ENCODE measurements at regions not wholly inside any gene's neighbourhood (a gene's known extent, or its start where the extent isn't known, plus 50 kb on each side); places are given as distances from the start of the nearest gene placed in this dataset.

GRCh38 chr12:60391791-60392190, 796.0 kb downstream of the SLC16A7 start:
- Histone ChIP-seq H3K9me3 (ENCODE audit: low read depth) (no peaks in the 10 kb centered on the region), H3K27me3 (no peaks in the 10 kb centered on the region), H3K36me3 (no peaks in the 10 kb centered on the region), H3K4me2 (no peak overlapping the region), H3K79me2 (ENCODE audit: low read depth) (no peaks in the 10 kb centered on the region), H3K27ac (no peak overlapping the region), H4K20me1 (ENCODE audit: low read depth) (no peaks in the 10 kb centered on the region), H3F3A (ENCODE audit: low read depth) (no peaks in the 10 kb centered on the region), H3K9ac (no peak overlapping the region), H2AFZ (replicated peaks) (no peak overlapping the region), H3K4me3 (no peak overlapping the region), H3K4me1 (no peaks in the 10 kb centered on the region)
- no peaks in the 10 kb centered on the region for H3K9me3 Mint-ChIP-seq
- TF ChIP-seq EZH2 (IDR thresholded peaks at IDR 0.05) (no peak), EZH2phosphoT487 (IDR thresholded peaks at IDR 0.05) (no peak)
- TF ChIP-seq, protein P1, sequence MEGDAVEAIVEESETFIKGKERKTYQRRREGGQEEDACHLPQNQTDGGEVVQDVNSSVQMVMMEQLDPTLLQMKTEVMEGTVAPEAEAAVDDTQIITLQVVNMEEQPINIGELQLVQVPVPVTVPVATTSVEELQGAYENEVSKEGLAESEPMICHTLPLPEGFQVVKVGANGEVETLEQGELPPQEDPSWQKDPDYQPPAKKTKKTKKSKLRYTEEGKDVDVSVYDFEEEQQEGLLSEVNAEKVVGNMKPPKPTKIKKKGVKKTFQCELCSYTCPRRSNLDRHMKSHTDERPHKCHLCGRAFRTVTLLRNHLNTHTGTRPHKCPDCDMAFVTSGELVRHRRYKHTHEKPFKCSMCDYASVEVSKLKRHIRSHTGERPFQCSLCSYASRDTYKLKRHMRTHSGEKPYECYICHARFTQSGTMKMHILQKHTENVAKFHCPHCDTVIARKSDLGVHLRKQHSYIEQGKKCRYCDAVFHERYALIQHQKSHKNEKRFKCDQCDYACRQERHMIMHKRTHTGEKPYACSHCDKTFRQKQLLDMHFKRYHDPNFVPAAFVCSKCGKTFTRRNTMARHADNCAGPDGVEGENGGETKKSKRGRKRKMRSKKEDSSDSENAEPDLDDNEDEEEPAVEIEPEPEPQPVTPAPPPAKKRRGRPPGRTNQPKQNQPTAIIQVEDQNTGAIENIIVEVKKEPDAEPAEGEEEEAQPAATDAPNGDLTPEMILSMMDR (IDR thresholded peaks at IDR 0.05) = no peak
- no peaks in the 10 kb centered on the region for H3K4me1 Mint-ChIP-seq
- H3K27me3 Mint-ChIP-seq (ENCODE audit: insufficient read depth, low read depth) = peaks cover 5% of the 10 kb centered on the region
- H3K36me3 Mint-ChIP-seq = no peaks in the 10 kb centered on the region
- no peak overlapping the region for H3K4me3 Mint-ChIP-seq
- no peak overlapping the region for H3K27ac Mint-ChIP-seq
- DNase-seq (ENCODE audit: low spot score) = no peak

- Histone ChIP-seq H3K27ac (no peak overlapping the region), H3K27me3 (no peaks in the 10 kb centered on the region), H3K4me2 (no peak overlapping the region), H3K36me3 (no peaks in the 10 kb centered on the region), H4K20me1 (ENCODE audit: low read depth) (no peaks in the 10 kb centered on the region), H3K79me2 (ENCODE audit: low read depth) (no peaks in the 10 kb centered on the region), H3K9ac (no peak overlapping the region), H2AFZ (replicated peaks) (no peak overlapping the region), H3K4me1 (no peaks in the 10 kb centered on the region), H3F3A (ENCODE audit: low read depth) (no peaks in the 10 kb centered on the region), H3K9me3 (ENCODE audit: low read depth) (no peaks in the 10 kb centered on the region), H3K4me3 (no peak overlapping the region)
- no peaks in the 10 kb centered on the region for H3K4me1 Mint-ChIP-seq
- no peak for DNase-seq (ENCODE audit: low spot score)
- H3K27ac Mint-ChIP-seq = no peak overlapping the region
- TF ChIP-seq EZH2phosphoT487 (IDR thresholded peaks at IDR 0.05) (no peak), EZH2 (IDR thresholded peaks at IDR 0.05) (no peak)
- TF ChIP-seq, protein P1 (IDR thresholded peaks at IDR 0.05) = no peak
- H3K36me3 Mint-ChIP-seq = no peaks in the 10 kb centered on the region
- H3K27me3 Mint-ChIP-seq (ENCODE audit: insufficient read depth, low read depth) = peaks cover under 1% of the 10 kb centered on the region
- no peaks in the 10 kb centered on the region for H3K9me3 Mint-ChIP-seq
- no peak overlapping the region for H3K4me3 Mint-ChIP-seq
Observed at GRCh38 chr12:60393093-60393492, 797.3 kb downstream of the SLC16A7 start.

- H3K4me1 Mint-ChIP-seq = no peaks in the 10 kb centered on the region
- no peak overlapping the region for H3K4me3 ChIP-seq
Observed at GRCh38 chr12:60394665-60395064, 798.8 kb downstream of the SLC16A7 start.

More at GRCh38 chr12:60394665-60395064, 798.8 kb downstream of the SLC16A7 start:
- no peaks in the 10 kb centered on the region for H3K27me3 Mint-ChIP-seq (ENCODE audit: insufficient read depth, low read depth)
- H3K4me3 Mint-ChIP-seq = no peak overlapping the region
- H3K36me3 Mint-ChIP-seq = no peaks in the 10 kb centered on the region
- Histone ChIP-seq H3K27me3 (no peaks in the 10 kb centered on the region), H3K36me3 (no peaks in the 10 kb centered on the region), H3F3A (ENCODE audit: low read depth) (no peaks in the 10 kb centered on the region), H3K27ac (no peak overlapping the region), H3K9ac (no peak overlapping the region), H4K20me1 (ENCODE audit: low read depth) (no peaks in the 10 kb centered on the region), H3K4me1 (no peaks in the 10 kb centered on the region), H3K4me2 (no peak overlapping the region), H3K9me3 (ENCODE audit: low read depth) (no peaks in the 10 kb centered on the region), H2AFZ (replicated peaks) (no peak overlapping the region), H3K79me2 (ENCODE audit: low read depth) (no peaks in the 10 kb centered on the region)
- DNase-seq (ENCODE audit: low spot score) = no peak
- no peaks in the 10 kb centered on the region for H3K9me3 Mint-ChIP-seq
- no peak overlapping the region for H3K27ac Mint-ChIP-seq
- TF ChIP-seq EZH2phosphoT487 (IDR thresholded peaks at IDR 0.05) = no peak
- TF ChIP-seq EZH2 (IDR thresholded peaks at IDR 0.05) = no peak
- TF ChIP-seq, protein P1 (IDR thresholded peaks at IDR 0.05) = no peak
